Stomach (tissue), 4 donors: ENCODE measurements at regions not wholly inside any gene's neighbourhood (a gene's known extent, or its start where the extent isn't known, plus 50 kb on each side); places are given as distances from the start of the nearest gene placed in this dataset.

Experiments used
- EP300 ChIP-seq: sonication (generic); formaldehyde crosslinking; IDR thresholded peaks from one replicate; pipeline ENCODE4 v1.6.1; 2017; ENCODE audit warnings: antibody characterized with exemption
- POLR2A ChIP-seq, 4 donors: fragments of 450-650 bp; IDR thresholded peaks; one replicate each; pipeline ENCODE4 v1.6.1; 2016; ENCODE audit warnings: antibody characterized with exemption in 4 of 4, control low read depth in 2 of 4, mild to moderate bottlenecking in 1 of 4, moderate library complexity in 1 of 4
- TF ChIP-seq, protein P1 (sequence below), 7 experiments: fragments of 450-650 bp in 4 of 7; fragments of 200-600 bp in 3 of 7; sonication (generic) in 3 of 7; IDR thresholded peaks; one replicate each; pipeline ENCODE4 v1.5.1; 2016 to 2019; ENCODE audit warnings: antibody characterized with exemption in 7 of 7, control low read depth in 2 of 7, mild to moderate bottlenecking in 1 of 7

DNA sequence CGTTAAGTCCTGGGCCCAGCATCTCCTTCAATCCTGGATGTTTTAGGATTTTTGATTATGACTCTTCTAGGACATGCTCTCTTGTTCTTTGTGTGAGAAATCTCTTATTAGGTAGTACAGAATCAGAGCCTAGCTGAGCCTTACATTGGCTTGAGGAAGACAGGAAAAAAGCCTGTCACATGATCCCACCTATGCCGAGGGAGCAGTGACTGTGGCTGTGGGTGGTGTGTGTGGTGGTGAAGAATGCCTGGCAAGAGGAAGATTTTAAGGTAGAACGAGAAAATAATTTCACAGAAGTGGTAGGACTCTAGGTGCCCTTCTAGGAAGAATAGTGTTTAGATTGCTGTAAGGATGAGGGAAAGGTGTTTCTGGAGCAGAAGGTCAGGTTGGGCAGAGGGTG, 449.5 kb upstream of the PROX1 start:
- TF ChIP-seq, protein P1, sequence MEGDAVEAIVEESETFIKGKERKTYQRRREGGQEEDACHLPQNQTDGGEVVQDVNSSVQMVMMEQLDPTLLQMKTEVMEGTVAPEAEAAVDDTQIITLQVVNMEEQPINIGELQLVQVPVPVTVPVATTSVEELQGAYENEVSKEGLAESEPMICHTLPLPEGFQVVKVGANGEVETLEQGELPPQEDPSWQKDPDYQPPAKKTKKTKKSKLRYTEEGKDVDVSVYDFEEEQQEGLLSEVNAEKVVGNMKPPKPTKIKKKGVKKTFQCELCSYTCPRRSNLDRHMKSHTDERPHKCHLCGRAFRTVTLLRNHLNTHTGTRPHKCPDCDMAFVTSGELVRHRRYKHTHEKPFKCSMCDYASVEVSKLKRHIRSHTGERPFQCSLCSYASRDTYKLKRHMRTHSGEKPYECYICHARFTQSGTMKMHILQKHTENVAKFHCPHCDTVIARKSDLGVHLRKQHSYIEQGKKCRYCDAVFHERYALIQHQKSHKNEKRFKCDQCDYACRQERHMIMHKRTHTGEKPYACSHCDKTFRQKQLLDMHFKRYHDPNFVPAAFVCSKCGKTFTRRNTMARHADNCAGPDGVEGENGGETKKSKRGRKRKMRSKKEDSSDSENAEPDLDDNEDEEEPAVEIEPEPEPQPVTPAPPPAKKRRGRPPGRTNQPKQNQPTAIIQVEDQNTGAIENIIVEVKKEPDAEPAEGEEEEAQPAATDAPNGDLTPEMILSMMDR (IDR thresholded peaks at IDR 0.05) = no peak
- TF ChIP-seq POLR2A (IDR thresholded peaks at IDR 0.05) = no peak
- no peak for TF ChIP-seq EP300
